ENCODE measurements at regions not wholly inside any gene's neighbourhood (a gene's known extent, or its start where the extent isn't known, plus 50 kb on each side); places are given as distances from the start of the nearest gene placed in this dataset.

DNA sequence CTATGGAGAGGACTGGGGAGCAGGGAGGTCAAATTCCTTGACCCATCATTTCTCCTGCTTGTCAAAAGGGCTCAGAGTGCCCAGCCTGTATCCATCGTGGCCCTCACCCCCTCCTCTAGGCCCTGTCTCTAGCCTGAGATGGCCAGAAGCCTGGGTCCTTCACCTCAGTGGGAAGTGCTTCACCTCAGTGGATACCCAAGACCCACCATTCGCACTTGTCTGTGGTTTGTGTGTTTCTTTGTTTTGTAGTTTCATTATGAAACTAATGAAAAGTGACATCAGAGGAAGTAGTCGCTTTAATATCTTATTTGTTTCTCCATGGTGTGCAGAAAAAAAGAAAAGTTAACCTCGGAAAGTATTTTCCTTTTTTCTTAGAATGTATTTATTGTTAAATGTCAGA, 194.0 kb upstream of the CADM1 start:
- no peak for FAIRE-seq

DNA sequence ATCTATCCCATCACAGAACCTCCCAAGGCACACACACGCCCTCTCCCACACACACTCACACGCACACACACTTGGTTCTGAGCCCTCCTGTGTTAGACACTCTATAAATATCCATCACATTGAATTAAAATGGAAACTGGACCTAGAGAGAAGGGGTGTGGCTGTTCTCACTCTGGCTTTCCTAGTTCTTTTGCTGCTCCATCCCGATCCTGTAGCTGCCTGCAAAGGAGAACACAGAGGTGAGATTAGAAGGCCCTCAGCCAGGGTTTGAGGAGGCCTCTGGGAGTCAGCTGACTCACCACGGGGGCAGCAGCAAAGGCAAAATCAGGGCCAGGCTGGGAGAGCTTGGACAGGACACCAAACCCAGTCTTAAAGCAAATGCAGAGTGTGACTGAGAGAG, 192.3 kb upstream of the CADM1 start:
- FAIRE-seq, result no peak

DNA sequence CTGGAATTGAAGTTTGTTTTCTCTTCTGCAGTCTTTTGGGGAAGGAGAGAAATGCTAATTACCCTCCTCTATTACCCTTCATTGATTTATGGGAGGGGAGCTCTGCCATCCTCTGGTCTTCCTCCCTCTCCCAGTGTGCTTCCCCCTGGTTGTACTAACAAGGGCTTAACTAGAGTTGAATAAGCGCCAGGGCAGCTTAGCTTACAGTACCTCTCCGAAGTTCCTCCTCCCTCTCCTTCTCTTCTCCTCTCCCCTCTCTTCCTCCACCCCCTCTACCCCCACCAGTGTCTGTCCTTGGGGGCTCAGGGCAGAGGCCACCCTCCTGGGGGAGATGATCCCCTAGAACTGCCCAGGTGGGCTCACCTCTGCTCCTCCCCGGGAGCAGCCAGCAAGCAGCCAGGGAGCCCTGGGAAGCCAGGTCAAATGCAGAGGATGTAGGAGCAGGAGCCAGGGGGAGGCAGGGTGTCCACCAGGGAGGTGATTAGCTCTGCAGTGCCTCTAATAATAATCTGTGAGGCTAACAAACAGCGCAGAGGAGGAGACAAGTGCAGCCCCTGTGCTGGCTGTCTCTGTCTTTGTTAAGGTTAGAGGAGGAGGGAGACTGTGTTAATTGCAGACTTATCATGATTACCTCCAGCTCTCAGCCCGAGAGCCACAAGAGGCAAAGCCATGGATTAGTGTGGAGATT, 191.6 kb upstream of the CADM1 start:
- FAIRE-seq, result no peak

DNA sequence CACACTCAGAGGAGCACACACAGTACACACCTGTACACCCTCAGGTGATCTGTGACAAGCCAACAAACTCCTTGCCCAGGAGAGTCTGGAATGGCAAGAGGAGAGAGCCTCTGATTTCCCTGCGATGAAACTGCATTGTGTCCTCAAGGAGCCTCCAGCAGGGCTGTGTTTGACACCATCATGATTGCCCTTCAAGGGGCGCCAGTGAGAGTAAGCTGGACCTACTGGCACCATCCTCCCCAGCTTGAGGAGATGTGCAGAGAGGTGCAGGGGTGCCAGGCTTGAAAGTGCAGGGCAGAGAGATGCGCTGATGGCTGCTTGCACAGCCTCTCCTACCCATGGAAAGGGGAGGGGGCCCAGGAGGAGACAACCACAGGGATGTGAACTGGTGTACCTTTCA, 188.8 kb upstream of the CADM1 start:
- no peak for FAIRE-seq

DNA sequence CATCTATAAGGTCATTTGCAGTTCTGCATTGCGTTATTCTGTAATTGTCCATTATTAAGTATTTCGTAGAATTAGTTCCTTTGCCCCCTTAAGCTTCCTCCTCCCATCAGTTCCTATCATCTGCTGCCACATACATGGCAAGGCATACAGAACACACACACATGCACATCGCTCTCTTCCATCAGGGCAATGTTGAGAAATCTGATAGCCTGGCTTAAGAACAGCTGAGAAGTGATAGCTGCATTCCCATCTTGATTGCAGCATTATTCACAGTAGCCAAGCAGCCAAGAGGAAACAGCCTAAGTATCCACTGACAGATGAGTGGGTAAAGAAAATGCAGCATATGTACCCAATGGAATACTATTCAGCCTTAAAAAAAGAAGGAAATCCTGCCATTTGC, 186.8 kb upstream of the CADM1 start:
- no peak for FAIRE-seq

DNA sequence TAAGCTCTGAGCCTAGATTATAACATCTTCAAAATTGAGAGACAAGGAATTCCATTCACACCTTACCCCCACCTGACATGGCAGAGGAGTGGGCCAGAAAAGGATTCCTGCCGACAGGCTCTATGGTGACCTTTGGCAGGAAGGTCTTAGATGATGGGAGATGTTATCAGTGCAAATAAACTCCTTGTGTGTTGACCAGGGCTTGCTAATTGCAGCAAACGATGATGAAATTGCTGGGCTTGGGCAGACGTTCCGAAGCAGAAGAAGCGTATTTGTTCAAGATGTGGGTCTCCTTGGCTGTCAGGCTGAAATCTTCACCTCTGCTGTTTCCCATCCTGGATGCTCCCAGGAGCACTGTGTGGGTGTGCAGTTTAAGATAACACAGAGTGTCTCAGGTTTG, 183.7 kb upstream of the CADM1 start:
- no peak for FAIRE-seq

DNA sequence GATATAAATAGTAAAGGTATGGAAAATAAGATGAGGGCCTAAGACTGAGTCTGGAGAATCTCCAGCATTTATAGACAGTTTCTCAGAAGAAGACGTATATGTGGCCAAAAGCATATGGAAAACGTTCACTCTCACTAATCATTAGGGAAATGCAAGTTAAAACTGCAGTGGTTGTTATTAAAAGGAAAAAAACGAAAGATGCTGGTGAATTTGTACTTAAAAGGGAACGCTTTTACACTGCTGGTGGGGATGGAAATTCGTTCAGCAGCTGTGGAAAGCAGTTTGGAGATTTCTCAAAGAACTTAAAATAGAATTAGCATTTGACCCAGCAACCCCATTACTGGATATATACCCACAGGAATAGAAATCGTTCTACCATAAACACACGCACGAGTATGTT, 180.5 kb upstream of the CADM1 start:
- no peak for FAIRE-seq

DNA sequence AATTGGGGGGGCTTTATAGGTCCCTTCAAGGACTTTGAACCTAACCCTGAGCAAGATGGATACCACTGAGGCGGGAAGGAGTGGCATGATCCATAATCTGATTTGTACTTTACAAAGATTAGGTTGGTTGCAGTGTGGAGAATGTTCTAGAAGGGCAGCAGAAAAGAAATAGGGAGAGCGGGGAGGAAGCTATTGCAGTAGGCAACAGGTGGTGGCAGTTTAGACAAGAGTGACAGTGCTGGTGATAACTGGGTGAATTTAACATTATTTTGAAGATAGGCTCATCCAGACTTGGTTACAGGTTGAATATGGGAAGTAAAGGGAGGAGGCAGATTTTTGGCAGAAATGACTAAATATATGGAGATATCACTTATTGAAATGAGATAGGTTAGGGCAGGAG, 179.9 kb upstream of the CADM1 start:
- no peak for FAIRE-seq

DNA sequence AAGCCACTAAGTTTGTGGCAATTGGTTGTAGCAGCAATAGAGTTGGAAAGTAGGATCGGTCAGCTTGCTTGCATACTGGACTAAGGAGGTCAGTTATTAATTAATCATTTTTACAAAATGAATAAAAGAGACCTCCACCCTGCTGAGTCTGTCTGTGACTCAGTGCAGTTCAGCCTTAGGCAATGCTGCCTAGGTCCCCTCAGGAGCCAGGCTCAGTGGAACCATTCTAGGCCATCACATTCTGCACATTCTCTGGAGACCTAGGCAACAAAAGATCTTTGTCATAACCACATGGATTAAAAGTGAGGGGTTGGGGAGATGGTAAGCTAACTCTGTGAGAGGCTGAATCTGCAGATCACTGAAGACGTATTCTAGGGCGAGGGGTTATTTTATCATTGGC, 178.7 kb upstream of the CADM1 start:
- no peak for FAIRE-seq

DNA sequence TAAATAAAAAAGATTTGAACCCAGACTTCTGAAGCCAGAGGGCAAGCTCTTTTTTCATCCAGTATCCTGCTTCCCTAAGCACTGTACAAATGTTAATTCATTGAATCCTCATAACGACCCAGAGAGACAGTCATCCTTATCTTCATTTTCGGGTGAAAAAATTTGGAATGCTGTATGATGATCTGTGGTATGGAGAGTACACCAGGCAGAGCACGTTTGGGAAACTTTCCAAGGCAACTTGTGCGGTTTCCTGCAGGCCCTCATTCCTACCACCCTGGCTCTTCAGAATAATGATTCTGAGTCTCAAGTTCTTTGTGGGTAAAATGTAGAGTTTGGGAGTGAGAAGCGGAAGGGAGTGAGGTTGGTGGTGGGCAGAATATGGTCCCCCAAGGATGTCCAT, 177.9 kb upstream of the CADM1 start:
- no peak for FAIRE-seq

DNA sequence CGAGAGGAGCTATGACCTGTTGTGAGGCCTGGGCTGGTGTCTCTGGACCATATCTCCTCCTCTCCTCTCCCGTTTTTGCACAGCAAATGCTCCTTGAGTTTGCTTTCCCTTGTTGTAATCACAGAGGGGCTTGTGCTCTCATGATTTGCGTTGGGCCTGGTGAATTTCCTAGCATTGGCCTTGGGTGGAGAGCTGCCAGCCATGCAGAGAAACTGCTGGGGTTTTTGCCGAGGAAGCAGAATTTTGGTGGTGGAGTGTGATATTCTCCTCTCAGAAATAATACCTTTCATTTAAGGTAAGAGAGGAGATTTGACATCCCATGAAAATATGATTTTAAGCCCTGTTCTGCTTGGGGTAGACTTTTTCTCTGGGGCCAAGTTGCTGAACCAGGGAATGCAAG, 175.7 kb upstream of the CADM1 start:
- no peak for FAIRE-seq

DNA sequence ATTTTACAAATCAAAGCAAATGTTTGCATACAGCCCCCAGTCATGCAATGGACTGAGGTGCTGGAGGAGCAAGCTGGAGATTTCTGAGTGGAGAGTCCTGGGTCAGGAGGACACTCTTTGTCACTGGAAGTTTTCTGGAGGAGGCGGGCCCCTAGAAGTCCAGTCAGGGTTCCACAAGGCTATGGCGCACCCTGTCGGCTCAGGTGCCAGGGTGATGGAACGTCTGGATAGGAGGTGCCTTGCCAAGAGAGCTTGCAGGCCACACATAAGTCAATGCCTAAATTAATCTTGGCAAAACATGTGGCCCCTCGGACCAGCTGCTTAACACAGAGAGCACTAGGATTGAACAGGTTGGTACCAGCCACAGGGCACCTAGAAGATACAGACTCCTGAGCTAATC, 174.7 kb upstream of the CADM1 start:
- no peak for FAIRE-seq

DNA sequence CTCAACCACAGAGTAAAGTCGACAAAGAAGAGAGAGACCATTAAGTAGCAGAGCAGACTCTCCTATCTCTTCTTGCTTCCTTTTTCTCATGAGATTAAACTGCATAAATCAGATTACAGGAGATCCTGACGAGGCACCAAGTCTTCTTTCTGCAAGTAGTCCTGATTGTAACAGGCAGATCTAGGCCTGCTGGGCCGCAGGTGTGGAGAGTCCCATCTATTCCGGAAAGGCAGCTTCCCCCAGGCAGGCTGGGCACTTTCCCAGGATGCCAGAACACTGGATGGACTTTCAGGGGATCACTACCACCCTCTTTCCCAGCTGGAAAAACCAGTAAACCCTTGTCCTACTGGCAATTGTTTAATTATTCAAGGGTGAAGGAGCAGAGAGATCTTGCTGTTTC, 173.0 kb upstream of the CADM1 start:
- FAIRE-seq, result no peak

DNA sequence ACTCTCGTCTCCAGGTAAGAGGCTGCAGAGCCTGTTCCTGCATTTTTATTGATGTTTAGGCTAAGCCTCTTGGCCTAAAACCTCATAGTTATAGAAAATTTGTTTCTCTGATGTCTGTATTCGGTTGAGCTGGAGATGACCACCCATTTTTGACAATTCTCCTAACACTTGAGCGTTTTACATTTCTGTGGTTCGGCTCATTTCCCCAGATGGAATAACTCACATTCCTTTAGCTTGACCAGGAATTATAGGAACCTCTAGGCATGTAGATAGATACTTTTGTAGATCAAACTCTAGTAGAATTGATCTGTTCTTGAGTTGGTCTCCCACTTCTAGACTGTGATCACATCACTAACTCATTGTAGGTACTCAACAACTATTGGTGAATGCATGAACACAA, 172.6 kb upstream of the CADM1 start:
- FAIRE-seq, result no peak

DNA sequence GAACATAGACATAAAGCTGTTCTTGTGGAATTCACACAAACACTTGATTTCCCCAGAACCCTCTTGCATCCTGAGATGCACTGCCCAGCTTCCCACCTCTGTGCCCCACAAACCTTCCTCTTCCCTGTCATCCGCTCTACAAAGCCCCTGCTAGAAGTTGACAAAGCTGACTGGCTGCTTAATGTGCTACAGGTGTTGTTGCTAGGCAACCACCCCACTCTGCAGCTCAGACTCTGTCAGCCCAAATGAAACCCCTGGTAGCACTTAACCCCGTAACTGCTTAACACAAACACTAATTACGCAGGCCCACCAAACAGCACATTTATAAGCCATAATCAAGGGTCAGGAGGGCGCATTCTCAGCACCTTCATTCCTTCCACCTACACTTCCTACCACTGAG, 172.0 kb upstream of the CADM1 start:
- FAIRE-seq, result no peak

DNA sequence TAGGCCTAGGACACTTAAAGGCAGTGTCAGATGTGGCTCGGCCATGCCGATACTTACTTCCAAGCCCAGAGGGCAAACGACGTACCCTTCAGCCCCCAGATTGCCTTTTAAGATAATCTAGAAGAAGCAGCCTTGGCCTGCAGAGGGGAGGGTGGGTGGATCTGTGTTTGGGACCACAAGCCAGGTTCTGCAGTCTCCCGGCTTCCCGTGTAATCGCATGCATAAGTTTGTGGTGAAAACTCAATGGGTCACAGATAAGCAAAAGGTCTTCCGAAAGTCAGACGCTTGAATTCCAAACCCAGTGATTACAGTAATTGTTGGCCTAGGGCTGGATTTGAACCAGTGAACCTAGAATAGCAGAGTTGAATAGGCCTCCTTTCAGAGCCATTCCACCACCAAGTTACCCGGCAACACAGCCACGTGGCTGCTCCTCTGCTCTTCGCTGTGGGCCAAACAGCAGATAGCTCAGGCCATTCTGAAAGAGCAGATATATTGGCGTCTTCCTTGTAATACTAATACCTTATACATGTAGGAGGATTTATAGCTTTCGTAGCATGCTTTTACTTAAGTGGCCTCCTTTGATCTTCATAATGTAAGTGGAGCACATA, 170.8 kb upstream of the CADM1 start:
- no peak for FAIRE-seq

DNA sequence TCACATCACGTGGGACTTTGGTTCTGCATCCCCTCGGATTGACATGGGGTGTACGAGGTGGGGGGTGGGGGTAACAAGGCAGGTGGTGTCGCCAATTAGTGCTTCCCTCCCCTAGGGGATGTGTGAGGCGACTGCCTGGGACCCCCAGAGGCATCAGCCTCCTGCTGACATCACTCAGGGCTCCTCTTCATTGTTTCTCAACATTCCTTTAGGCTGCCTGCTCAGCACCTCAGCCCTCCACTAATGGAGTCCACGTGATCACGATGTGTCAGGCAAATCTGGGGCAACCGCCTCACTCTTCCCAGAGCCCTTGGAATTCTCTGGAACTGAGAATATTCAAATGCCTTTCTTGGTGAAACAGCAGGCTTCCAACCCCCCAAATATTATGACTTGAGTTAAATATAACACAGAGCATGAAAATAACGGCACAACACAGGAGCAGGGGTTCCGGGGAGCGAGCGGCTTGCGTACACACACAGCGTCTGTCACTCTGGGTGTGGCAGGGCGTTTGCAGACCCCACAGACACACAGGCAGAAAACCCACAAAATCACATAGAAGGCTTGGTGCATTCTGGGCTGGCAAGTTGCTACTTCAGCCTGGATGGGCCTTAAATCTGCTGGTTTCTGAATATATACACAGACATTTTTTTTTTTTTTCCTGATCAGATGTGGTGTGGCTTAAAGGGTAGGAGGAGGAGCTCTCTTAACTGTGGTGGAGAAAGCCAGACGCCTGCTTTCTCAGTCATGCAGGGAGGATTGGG, 170.1 kb upstream of the CADM1 start:
- FAIRE-seq, result no peak

DNA sequence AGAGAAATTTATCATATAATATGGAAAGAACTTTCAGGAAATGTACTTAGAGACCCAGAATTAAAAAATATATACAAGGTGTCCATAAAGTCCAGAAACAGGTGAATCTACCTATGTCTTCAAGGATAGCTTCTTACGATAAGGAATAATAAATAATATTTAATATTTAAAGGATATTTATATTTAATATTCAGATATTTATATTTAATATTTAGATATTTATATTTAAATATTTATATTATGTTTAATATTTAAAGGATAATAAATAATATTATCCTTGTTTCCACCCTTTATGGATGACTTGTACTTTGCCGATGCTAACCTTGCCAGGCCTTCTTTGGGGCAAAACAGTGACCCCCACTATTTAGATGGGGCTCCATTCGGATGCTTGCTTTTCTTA, 169.5 kb upstream of the CADM1 start:
- FAIRE-seq, result no peak

DNA sequence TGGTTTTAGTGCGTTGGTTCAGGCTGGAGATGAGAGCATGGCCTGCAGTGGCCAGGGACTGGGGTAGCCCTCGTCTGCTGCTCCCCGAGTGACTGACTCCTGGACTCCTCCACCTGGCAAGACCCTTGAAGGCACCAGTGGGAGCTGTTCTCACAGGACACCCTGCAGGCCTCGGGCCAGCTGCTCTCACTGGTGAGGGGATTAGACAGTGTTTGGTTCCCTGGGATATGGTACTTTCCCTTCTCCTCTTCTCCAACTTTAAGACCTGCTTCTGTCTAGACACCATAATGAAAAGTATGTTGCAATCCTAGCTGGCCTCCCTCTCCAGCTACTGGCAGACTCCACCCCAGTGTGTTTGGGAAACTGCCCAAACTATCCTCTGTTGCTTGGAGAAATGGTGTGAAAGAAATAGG, 168.8 kb upstream of the CADM1 start:
- FAIRE-seq, result no peak

DNA sequence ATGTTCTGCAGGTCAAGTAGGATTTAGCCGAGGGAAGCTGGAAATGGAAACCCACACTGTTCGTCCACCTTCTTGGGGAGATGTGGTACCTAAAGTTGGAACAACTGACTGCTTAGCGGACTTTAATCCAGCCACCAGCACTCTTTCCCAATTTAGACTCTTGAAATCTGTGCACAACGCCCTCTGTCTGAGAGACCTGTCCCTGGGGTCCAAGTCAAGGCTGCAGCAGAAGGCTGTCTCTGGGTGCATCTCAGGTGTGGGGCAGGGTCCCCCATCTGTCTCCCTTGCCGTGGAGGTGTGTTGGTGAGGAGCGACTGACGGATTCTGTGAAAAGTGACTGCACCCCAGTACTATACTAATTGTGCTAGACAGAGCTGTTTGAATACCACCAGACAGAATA, 168.2 kb upstream of the CADM1 start:
- FAIRE-seq, result no peak

DNA sequence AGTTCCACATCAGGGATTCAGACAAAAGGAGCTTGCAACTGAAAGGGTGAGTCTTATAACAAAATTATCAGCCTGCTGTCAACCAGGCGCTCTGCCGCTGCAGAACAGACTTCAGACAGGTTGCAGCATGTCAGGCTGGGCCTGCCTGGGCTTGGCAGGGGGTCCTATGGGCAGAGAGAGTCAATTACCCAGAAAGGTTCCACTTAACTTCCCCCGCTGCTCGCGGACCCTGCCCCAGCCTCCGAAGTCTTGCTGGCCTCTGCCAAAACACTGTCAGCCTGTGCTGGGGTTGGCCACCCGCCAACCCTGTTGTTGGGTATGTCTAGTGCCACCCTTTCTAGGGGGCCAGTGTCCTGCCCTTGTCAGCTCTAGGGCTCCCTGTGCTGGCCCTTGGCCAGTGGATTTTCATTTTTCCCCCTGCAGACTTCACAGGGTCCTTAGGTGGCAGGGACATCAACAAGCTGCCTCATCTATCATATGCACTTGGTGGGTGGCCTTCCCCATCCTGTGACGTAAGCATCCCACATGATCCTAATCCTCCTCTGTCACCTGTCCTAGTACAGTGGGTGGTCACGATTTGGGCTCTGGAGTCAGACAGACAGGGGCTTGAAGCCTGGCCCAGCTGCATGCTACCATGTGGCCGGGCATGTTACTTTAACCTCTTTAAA, 166.5 kb upstream of the CADM1 start:
- no peak for FAIRE-seq

DNA sequence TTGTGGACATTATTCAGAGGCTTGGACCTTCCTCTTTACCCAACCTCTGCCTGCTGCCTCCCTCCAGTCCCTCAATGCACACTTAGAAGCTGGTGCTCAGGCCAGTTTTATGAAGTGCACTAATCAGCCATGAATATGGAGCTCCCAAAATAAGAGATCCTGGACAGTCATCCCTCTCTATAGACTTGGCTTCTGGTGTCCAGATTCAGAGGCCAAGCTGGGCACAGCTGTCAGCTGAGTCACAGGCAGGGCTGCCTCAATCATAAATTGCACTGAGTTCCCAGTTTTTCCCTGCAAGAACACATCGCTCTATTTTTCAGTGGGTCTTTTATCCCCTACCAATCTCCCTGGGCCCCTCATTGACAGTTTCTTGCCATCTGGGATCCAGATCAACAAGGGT, 161.7 kb upstream of the CADM1 start:
- FAIRE-seq, result no peak

DNA sequence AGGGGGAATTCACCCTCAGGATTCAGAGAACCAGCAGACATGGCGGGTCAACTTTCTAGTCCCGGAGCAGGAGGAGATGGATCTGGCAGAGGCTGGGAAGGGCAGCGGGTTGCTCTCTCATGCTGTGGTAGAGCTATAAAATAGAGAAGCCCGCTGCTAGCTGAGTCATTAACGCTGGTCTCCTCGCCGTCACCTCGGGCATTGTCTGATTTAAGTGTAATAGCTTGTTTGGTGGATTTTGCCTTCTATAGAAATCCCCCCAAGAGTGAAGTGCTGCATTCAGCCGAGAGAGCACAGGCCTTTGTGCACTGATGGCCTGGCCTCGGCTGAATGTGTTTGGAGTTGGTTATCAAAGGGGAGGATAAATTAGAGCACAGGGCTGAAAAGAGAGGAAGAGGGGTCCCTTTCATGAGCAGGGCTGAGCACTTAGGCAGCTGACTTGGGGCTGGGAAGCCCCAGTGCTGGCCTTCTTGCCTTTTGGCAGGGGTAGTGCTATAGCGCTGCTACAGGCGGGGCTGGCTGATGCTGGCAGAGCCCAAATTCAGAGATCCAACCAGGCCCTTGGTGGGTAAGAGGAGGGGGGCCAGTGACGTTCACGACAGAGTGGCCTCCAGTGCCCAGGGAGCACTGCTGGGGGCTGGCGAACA, 161.1 kb upstream of the CADM1 start:
- no peak for FAIRE-seq
